ENCODE measurements at regions not wholly inside any gene's neighbourhood (a gene's known extent, or its start where the extent isn't known, plus 50 kb on each side); places are given as distances from the start of the nearest gene placed in this dataset.

DNA sequence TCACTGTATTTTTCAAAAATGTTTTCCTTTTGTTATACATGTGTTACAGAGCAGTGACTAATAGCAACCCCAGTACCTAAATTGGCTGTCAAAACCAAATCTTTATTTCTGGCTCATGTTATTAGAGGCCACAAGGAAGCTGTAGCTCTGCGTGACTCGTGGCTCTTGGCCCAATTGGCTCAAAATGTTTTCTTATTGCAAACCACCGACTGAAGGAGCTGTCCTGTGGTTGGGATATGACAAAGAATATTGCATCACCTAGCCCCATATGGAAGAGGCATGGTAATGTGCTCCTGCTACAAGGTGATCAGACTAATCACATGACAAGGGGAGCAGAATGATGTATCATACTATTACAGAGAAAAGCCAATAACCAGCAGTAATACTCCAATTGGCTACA, 1058.5 kb downstream of the CBLN2 start:
- Histone ChIP-seq H3K4me3 (ENCODE audit: low read depth in 1 of 2, low read length in 2 of 2) (no peak overlapping the region), H3K27me3 (ENCODE audit: low read depth, low read length) (no peaks in the 10 kb centered on the region), H3K36me3 (ENCODE audit: control insufficient read depth in 1 of 2, insufficient read depth in 2 of 2, low read length in 2 of 2) (no peaks in the 10 kb centered on the region)

GRCh38 chr18:71471963-71472725, 1072.0 kb downstream of the CBLN2 start:
- Histone ChIP-seq H3K9me3 (ENCODE audit: control insufficient read depth in 1 of 2, low read length in 2 of 2) (peaks cover 0 to 3% of the 10 kb centered on the region in 2 donors), H3K4me1 (ENCODE audit: control insufficient read depth in 1 of 2, insufficient read depth in 2 of 2, low read length in 2 of 2) (no peaks in the 10 kb centered on the region), H3K4me3 (ENCODE audit: low read depth in 1 of 2, low read length in 2 of 2) (no peak overlapping the region)

More for the DNA sequence above, 1058.5 kb downstream of the CBLN2 start:
- Histone ChIP-seq H3K27ac (ENCODE audit: low read length) (no peak overlapping the region), H3K4me1 (ENCODE audit: control insufficient read depth in 1 of 2, insufficient read depth in 2 of 2, low read length in 2 of 2) (no peaks in the 10 kb centered on the region), H3K9me3 (ENCODE audit: control insufficient read depth in 1 of 2, low read length in 2 of 2) (peaks cover 0 to 4% of the 10 kb centered on the region in 2 donors)

GRCh38 chr18:71456206-71456605, 1087.9 kb downstream of the CBLN2 start:
- Histone ChIP-seq H3K4me1 (ENCODE audit: control insufficient read depth in 1 of 2, insufficient read depth in 2 of 2, low read length in 2 of 2) (no peaks in the 10 kb centered on the region), H3K4me3 (ENCODE audit: low read depth in 1 of 2, low read length in 2 of 2) (no peak overlapping the region), H3K36me3 (ENCODE audit: control insufficient read depth in 1 of 2, insufficient read depth in 2 of 2, low read length in 2 of 2) (no peaks in the 10 kb centered on the region), H3K27ac (ENCODE audit: low read length) (no peak overlapping the region), H3K9me3 (ENCODE audit: control insufficient read depth in 1 of 2, low read length in 2 of 2) (no peaks in the 10 kb centered on the region), H3K27me3 (ENCODE audit: low read depth, low read length) (no peaks in the 10 kb centered on the region)

More at GRCh38 chr18:71471963-71472725, 1072.0 kb downstream of the CBLN2 start:
- Histone ChIP-seq H3K27me3 (ENCODE audit: low read depth, low read length) (no peaks in the 10 kb centered on the region), H3K27ac (ENCODE audit: low read length) (no peak overlapping the region), H3K36me3 (ENCODE audit: control insufficient read depth in 1 of 2, insufficient read depth in 2 of 2, low read length in 2 of 2) (no peaks in the 10 kb centered on the region)

GRCh38 chr18:71450257-71450656, 1093.9 kb downstream of the CBLN2 start:
- Histone ChIP-seq H3K36me3 (ENCODE audit: control insufficient read depth in 1 of 2, insufficient read depth in 2 of 2, low read length in 2 of 2) (no peaks in the 10 kb centered on the region), H3K27ac (ENCODE audit: low read length) (no peak overlapping the region), H3K4me3 (ENCODE audit: low read depth in 1 of 2, low read length in 2 of 2) (no peak overlapping the region), H3K27me3 (ENCODE audit: low read depth, low read length) (no peaks in the 10 kb centered on the region), H3K9me3 (ENCODE audit: control insufficient read depth in 1 of 2, low read length in 2 of 2) (peaks cover 0 to 2% of the 10 kb centered on the region in 2 donors), H3K4me1 (ENCODE audit: control insufficient read depth in 1 of 2, insufficient read depth in 2 of 2, low read length in 2 of 2) (no peaks in the 10 kb centered on the region)

- no peaks in the 10 kb centered on the region for H3K4me1 ChIP-seq (ENCODE audit: control insufficient read depth in 1 of 2, insufficient read depth in 2 of 2, low read length in 2 of 2)
Measured at GRCh38 chr18:71443706-71444480, 1100.2 kb downstream of the CBLN2 start.

DNA sequence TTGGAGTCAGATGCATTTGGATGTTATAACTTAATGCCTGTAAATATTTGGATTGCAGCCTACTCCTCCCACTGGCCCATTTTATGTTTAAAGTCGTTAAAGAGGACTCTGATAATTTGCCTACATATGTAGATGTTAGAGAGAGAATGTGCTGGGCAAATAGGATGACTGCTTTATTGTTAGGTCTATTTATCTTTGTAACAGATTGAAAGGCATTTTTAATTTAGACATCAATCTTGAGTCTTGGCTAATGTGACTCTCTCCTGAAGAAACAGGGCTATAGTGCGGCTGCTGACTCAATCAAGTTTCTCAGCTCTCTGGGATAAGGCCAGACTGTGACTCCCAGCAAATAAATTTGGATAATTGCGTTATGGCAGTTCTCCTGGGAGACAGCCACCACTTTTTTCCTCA, 1101.4 kb downstream of the CBLN2 start:
- Histone ChIP-seq H3K27ac (ENCODE audit: low read length) (no peak overlapping the region), H3K9me3 (ENCODE audit: control insufficient read depth in 1 of 2, low read length in 2 of 2) (peaks cover 0 to 2% of the 10 kb centered on the region in 2 donors), H3K36me3 (ENCODE audit: control insufficient read depth in 1 of 2, insufficient read depth in 2 of 2, low read length in 2 of 2) (no peaks in the 10 kb centered on the region), H3K4me3 (ENCODE audit: low read depth in 1 of 2, low read length in 2 of 2) (no peak overlapping the region), H3K4me1 (ENCODE audit: control insufficient read depth in 1 of 2, insufficient read depth in 2 of 2, low read length in 2 of 2) (no peaks in the 10 kb centered on the region), H3K27me3 (ENCODE audit: low read depth, low read length) (no peaks in the 10 kb centered on the region)

More at GRCh38 chr18:71443706-71444480, 1100.2 kb downstream of the CBLN2 start:
- Histone ChIP-seq H3K27ac (ENCODE audit: low read length) (no peak overlapping the region), H3K27me3 (ENCODE audit: low read depth, low read length) (no peaks in the 10 kb centered on the region), H3K4me3 (ENCODE audit: low read depth in 1 of 2, low read length in 2 of 2) (no peak overlapping the region), H3K36me3 (ENCODE audit: control insufficient read depth in 1 of 2, insufficient read depth in 2 of 2, low read length in 2 of 2) (no peaks in the 10 kb centered on the region), H3K9me3 (ENCODE audit: control insufficient read depth in 1 of 2, low read length in 2 of 2) (peaks cover 0 to 2% of the 10 kb centered on the region in 2 donors)

- no peak overlapping the region for H3K27ac ChIP-seq (ENCODE audit: low read length)
- no peaks in the 10 kb centered on the region for H3K27me3 ChIP-seq (ENCODE audit: low read depth, low read length)
- peaks cover 0 to under 1% of the 10 kb centered on the region in 2 donors for H3K9me3 ChIP-seq (ENCODE audit: control insufficient read depth in 1 of 2, low read length in 2 of 2)
- no peak overlapping the region for H3K4me3 ChIP-seq (ENCODE audit: low read depth in 1 of 2, low read length in 2 of 2)
- H3K36me3 ChIP-seq (ENCODE audit: control insufficient read depth in 1 of 2, insufficient read depth in 2 of 2, low read length in 2 of 2) = no peaks in the 10 kb centered on the region
- H3K4me1 ChIP-seq (ENCODE audit: control insufficient read depth in 1 of 2, insufficient read depth in 2 of 2, low read length in 2 of 2) = no peaks in the 10 kb centered on the region
Measured at GRCh38 chr18:71441156-71441555, 1103.0 kb downstream of the CBLN2 start.

GRCh38 chr18:71437511-71437910, 1106.6 kb downstream of the CBLN2 start:
- H3K4me3 ChIP-seq (ENCODE audit: low read depth in 1 of 2, low read length in 2 of 2) = no peak overlapping the region
- H3K4me1 ChIP-seq (ENCODE audit: control insufficient read depth in 1 of 2, insufficient read depth in 2 of 2, low read length in 2 of 2) = no peaks in the 10 kb centered on the region
- no peaks in the 10 kb centered on the region for H3K36me3 ChIP-seq (ENCODE audit: control insufficient read depth in 1 of 2, insufficient read depth in 2 of 2, low read length in 2 of 2)
- no peak overlapping the region for H3K27ac ChIP-seq (ENCODE audit: low read length)
- no peaks in the 10 kb centered on the region for H3K9me3 ChIP-seq (ENCODE audit: control insufficient read depth in 1 of 2, low read length in 2 of 2)
- H3K27me3 ChIP-seq (ENCODE audit: low read depth, low read length) = no peaks in the 10 kb centered on the region

DNA sequence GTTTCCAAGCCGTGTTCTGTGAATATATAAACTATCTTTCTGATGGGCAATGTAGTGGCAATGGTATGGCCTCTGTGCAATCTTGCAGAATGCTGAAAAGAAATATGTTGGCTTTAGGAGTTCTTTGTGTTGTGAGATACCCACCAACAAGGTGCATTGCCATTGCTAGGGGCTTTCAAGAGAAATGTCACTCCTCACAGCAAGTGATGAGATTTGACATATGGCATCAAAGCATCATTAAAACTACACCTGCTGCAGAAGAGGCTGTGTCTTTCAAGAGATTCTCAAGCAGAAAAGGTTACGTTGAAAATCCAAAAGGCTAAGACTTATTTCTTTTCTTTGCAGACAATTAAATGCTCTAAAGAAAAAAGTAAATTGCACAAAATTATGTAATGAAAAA, 1110.8 kb downstream of the CBLN2 start:
- H3K9me3 ChIP-seq (ENCODE audit: control insufficient read depth in 1 of 2, low read length in 2 of 2) = no peaks in the 10 kb centered on the region
- H3K27ac ChIP-seq (ENCODE audit: low read length) = no peak overlapping the region

DNA sequence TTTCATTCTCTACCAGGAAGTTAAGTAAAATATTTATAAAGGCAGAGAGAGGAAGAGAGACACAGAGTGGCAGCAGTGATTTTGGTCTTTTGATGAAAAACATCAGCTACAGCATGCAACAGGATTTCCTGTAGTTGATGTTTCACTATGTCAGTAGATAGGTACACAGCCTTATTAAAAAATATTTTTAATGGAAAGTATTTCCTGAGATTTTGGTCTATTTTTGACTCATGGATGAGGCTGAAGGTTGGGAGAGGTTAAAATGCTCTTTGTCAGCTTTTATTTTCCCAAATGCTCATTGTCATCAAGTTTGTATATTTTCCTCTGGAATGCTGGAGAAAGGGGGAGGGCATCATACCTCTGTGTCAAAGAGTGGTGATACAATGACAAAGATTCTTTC, 1112.5 kb downstream of the CBLN2 start:
- H3K27me3 ChIP-seq (ENCODE audit: low read depth, low read length) = no peaks in the 10 kb centered on the region
- H3K36me3 ChIP-seq (ENCODE audit: control insufficient read depth in 1 of 2, insufficient read depth in 2 of 2, low read length in 2 of 2) = no peaks in the 10 kb centered on the region
- peaks cover 0 to 2% of the 10 kb centered on the region in 2 donors for H3K9me3 ChIP-seq (ENCODE audit: control insufficient read depth in 1 of 2, low read length in 2 of 2)
- H3K27ac ChIP-seq (ENCODE audit: low read length) = no peak overlapping the region
- H3K4me1 ChIP-seq (ENCODE audit: control insufficient read depth in 1 of 2, insufficient read depth in 2 of 2, low read length in 2 of 2) = no peaks in the 10 kb centered on the region
- H3K4me3 ChIP-seq (ENCODE audit: low read depth in 1 of 2, low read length in 2 of 2) = no peak overlapping the region

More for the DNA sequence above, 1110.8 kb downstream of the CBLN2 start:
- Histone ChIP-seq H3K36me3 (ENCODE audit: control insufficient read depth in 1 of 2, insufficient read depth in 2 of 2, low read length in 2 of 2) (no peaks in the 10 kb centered on the region), H3K4me1 (ENCODE audit: control insufficient read depth in 1 of 2, insufficient read depth in 2 of 2, low read length in 2 of 2) (no peaks in the 10 kb centered on the region), H3K27me3 (ENCODE audit: low read depth, low read length) (no peaks in the 10 kb centered on the region), H3K4me3 (ENCODE audit: low read depth in 1 of 2, low read length in 2 of 2) (no peak overlapping the region)

DNA sequence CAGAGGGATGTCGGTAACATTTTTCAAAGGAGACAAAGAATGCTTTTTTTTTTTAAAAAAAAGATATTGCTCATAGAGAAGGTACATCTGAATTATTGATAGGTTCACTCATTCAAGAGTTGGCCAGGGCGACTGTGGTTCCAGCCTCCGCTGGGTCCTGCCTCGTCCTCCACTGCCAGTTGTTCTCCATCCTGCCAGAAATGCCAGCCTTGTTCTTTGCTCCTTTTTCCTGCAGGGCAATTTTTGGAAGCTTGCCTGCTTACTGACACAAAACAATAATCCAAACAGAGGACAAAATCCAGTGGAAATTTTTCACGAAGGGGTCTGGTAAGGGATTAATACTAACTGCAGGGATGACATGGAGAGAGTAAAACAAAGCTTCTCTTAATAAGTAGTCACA, 1113.0 kb downstream of the CBLN2 start:
- Histone ChIP-seq H3K9me3 (ENCODE audit: control insufficient read depth in 1 of 2, low read length in 2 of 2) (peaks cover 0 to 2% of the 10 kb centered on the region in 2 donors), H3K36me3 (ENCODE audit: control insufficient read depth in 1 of 2, insufficient read depth in 2 of 2, low read length in 2 of 2) (no peaks in the 10 kb centered on the region), H3K4me1 (ENCODE audit: control insufficient read depth in 1 of 2, insufficient read depth in 2 of 2, low read length in 2 of 2) (no peaks in the 10 kb centered on the region), H3K27me3 (ENCODE audit: low read depth, low read length) (no peaks in the 10 kb centered on the region), H3K27ac (ENCODE audit: low read length) (no peak overlapping the region), H3K4me3 (ENCODE audit: low read depth in 1 of 2, low read length in 2 of 2) (no peak overlapping the region)
